ENCODE measurements at regions not wholly inside any gene's neighbourhood (a gene's known extent, or its start where the extent isn't known, plus 50 kb on each side); places are given as distances from the start of the nearest gene placed in this dataset.

- CTCF ChIA-PET = no interaction called here
- DNase-seq (ENCODE audit: low spot score) (no peak), ATAC-seq (no peak)
- Mint-ChIP-seq H3K27ac (no peak overlapping the region), H3K4me1 (no peaks in the 10 kb centered on the region), H3K9me3 (peaks cover 10% of the 10 kb centered on the region), H3K27me3 (ENCODE audit: low read depth) (no peaks in the 10 kb centered on the region), H3K4me3 (no peak overlapping the region), H3K36me3 (no peaks in the 10 kb centered on the region; the same call in 1 of the 2 replicates)
- POLR2A ChIA-PET = no interaction called here
- TF ChIP-seq MYBL2 (CRISPR knock-in tag; IDR thresholded peaks at IDR 0.05) (no peak), ZNF232 (CRISPR knock-in tag; IDR thresholded peaks at IDR 0.05) (no peak), CBFB (CRISPR knock-in tag; IDR thresholded peaks at IDR 0.05; ENCODE audit: low read depth) (no peak), NR1H2 (CRISPR knock-in tag; IDR thresholded peaks at IDR 0.05) (no peak), EMX1 (CRISPR knock-in tag; IDR thresholded peaks at IDR 0.05) (no peak), ATF1 (CRISPR knock-in tag; IDR thresholded peaks at IDR 0.05) (no peak), RORB (CRISPR knock-in tag; IDR thresholded peaks at IDR 0.05) (no peak), NFATC4 (CRISPR knock-in tag; IDR thresholded peaks at IDR 0.05) (no peak), FOXP1 (CRISPR knock-in tag; IDR thresholded peaks at IDR 0.05; ENCODE audit: borderline replicate concordance) (no peak), GRHL2 (CRISPR knock-in tag; IDR thresholded peaks at IDR 0.05; ENCODE audit: insufficient replicate concordance, severe bottlenecking) (no peak), STAT6 (CRISPR knock-in tag; conservative IDR thresholded peaks at IDR 0.05; ENCODE audit: low read depth) (no peak), OVOL2 (CRISPR knock-in tag; IDR thresholded peaks at IDR 0.05; ENCODE audit: borderline replicate concordance) (no peak), E2F1 (CRISPR knock-in tag; IDR thresholded peaks at IDR 0.05) (no peak), ARID4B (CRISPR knock-in tag; IDR thresholded peaks at IDR 0.05; ENCODE audit: borderline replicate concordance) (no peak), PRRX2 (CRISPR knock-in tag; IDR thresholded peaks at IDR 0.05) (no peak), PREB (CRISPR knock-in tag; IDR thresholded peaks at IDR 0.05; ENCODE audit: borderline replicate concordance) (no peak), ZBTB21 (CRISPR knock-in tag; IDR thresholded peaks at IDR 0.05; ENCODE audit: borderline replicate concordance) (no peak), ZNF317 (CRISPR knock-in tag; IDR thresholded peaks at IDR 0.05; ENCODE audit: borderline replicate concordance, low read depth) (no peak)
Observed at GRCh38 chr13:97724450-97724849, 229.0 kb upstream of the IPO5 start.
